AG20443 (cell line): ENCODE measurements at regions not wholly inside any gene's neighbourhood (a gene's known extent, or its start where the extent isn't known, plus 50 kb on each side); places are given as distances from the start of the nearest gene placed in this dataset.

Experiments
- DNase-seq: peaks from one replicate; pipeline ENCODE4 v3.0.0; 2012; ENCODE audit warnings: low spot score, mixed read lengths

- DNase-seq, result no peak
Observed at GRCh38 chr13:40388617-40389016, 277.8 kb downstream of the FOXO1 start.

- DNase-seq, result no peak
Observed at GRCh38 chr13:40389081-40389641, 277.3 kb downstream of the FOXO1 start.

GRCh38 chr13:40390401-40390916, 276.0 kb downstream of the FOXO1 start:
- no peak for DNase-seq

- no peak for DNase-seq
Observed at GRCh38 chr13:40391788-40392187, 274.7 kb downstream of the FOXO1 start.

GRCh38 chr13:40394304-40394985, 272.0 kb downstream of the FOXO1 start:
- no peak for DNase-seq

GRCh38 chr13:40398065-40398464, 268.4 kb downstream of the FOXO1 start:
- DNase-seq, result no peak

- no peak for DNase-seq
Observed at GRCh38 chr13:40399756-40400155, 266.7 kb downstream of the FOXO1 start.

GRCh38 chr13:40401911-40402776, 264.3 kb downstream of the FOXO1 start:
- DNase-seq, result peak; percentile 94

- DNase-seq, result peak; percentile 68
Observed at GRCh38 chr13:40402931-40403431, 263.5 kb downstream of the FOXO1 start.

GRCh38 chr13:40403509-40404241, 262.8 kb downstream of the FOXO1 start:
- DNase-seq, result no peak

- DNase-seq, result no peak
Observed at GRCh38 chr13:40404407-40404806, 262.0 kb downstream of the FOXO1 start.

- no peak for DNase-seq
Observed at GRCh38 chr13:40404967-40405716, 261.3 kb downstream of the FOXO1 start.

- DNase-seq, result peak; percentile 51
Observed at GRCh38 chr13:40406405-40407120, 259.9 kb downstream of the FOXO1 start.

GRCh38 chr13:40407567-40407966, 258.9 kb downstream of the FOXO1 start:
- no peak for DNase-seq

GRCh38 chr13:40408602-40409001, 257.8 kb downstream of the FOXO1 start:
- DNase-seq, result no peak

GRCh38 chr13:40409278-40409677, 257.2 kb downstream of the FOXO1 start:
- no peak for DNase-seq

- no peak for DNase-seq
Observed at GRCh38 chr13:40410315-40410714, 256.1 kb downstream of the FOXO1 start.

GRCh38 chr13:40420160-40420740, 246.2 kb downstream of the FOXO1 start:
- no peak for DNase-seq

- DNase-seq, result no peak
Observed at GRCh38 chr13:40422588-40423235, 243.7 kb downstream of the FOXO1 start.

GRCh38 chr13:40428354-40428753, 238.1 kb downstream of the FOXO1 start:
- no peak for DNase-seq
